HepG2 (cell line): ENCODE measurements at regions not wholly inside any gene's neighbourhood (a gene's known extent, or its start where the extent isn't known, plus 50 kb on each side); places are given as distances from the start of the nearest gene placed in this dataset.

ENCODE experiments used
- HCFC1 ChIP-seq: fragments of 150-350 bp; IDR thresholded peaks from 2 replicates; pipeline ENCODE4 v1.6.1; 2014; ENCODE audit warnings: low read depth, low read length
- HNF4G ChIP-seq, 2 experiments: sonication (generic) in 1 of 2; formaldehyde crosslinking in 1 of 2; IDR thresholded peaks; 2 replicates each; pipeline versions ENCODE4 v1.4.0 to v1.6.1; 2011 to 2020; ENCODE audit warnings: borderline replicate concordance in 2 of 2, low read depth in 2 of 2, mild to moderate bottlenecking in 2 of 2, low read length in 1 of 2, missing genetic modification reagents in 1 of 2, moderate library complexity in 1 of 2
- HNRNPLL ChIP-seq: fragments of 200-400 bp; formaldehyde crosslinking; IDR thresholded peaks from 2 replicates; pipeline ENCODE4 v1.6.1; 2017; ENCODE audit warnings: mild to moderate bottlenecking, low read depth, low read length; ENCODE audit not compliant: poor library complexity, severe bottlenecking
- POLR2AphosphoS2 ChIP-seq: IDR thresholded peaks from 2 replicates; pipeline ENCODE4 v1.6.1; 2011; ENCODE audit warnings: low read depth, low read length, improper control_type of control experiment
- SMAD3 ChIP-seq: sonication (generic); formaldehyde crosslinking; IDR thresholded peaks from 2 replicates; pipeline ENCODE4 v1.4.0; 2020; ENCODE audit warnings: missing genetic modification reagents
- ZNF7 ChIP-seq: IDR thresholded peaks from 2 replicates; pipeline ENCODE4 v1.6.1; 2016; ENCODE audit warnings: missing biosample characterization, missing genetic modification reagents
- TF ChIP-seq, protein P1 (sequence below): conservative IDR thresholded peaks from 2 replicates; pipeline ENCODE4 v1.6.1; 2018; ENCODE audit warnings: missing genetic modification reagents
- TF ChIP-seq, protein P2 (sequence below): sonication (generic); formaldehyde crosslinking; IDR thresholded peaks from 2 replicates; pipeline ENCODE4 v1.8.1; 2022; ENCODE audit warnings: low read depth, mild to moderate bottlenecking, missing genetic modification reagents

DNA sequence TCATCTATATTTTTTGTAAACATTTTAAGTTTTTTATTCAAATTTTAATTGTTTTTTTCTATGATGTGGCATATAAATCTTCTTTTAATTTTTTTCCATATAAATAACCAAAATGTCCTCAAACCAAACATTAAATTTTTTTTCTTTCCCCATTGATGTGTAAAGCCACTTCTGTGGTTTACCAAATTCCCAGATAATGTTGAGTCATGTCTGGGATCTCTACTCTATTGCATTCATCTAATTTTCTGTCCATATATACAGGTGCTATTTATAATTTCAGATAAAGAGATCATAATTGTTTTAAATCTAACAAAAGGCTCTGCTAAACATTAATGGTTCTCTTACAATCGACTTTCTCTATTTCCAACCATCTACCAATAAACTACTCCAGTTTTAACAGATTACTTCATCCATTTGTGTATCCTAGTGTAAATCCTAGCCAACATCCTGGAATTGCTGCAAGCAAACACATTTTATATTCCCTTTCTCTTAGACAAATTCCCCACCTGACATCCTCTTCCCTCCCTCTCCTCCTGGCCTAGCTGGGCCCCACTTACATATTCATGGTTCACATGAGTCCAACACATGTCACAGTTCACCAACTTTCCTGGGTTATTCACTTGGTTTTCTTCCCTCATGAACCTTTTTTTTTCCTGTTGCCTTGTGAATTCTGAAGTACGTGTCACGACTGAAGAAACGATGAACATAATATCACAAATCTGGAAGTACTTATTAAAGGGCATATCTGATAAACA, 368.0 kb upstream of the AGTR1 start:
- no peak for TF ChIP-seq POLR2AphosphoS2
- TF ChIP-seq HNF4G (IDR thresholded peaks at IDR 0.05; ENCODE audit: borderline replicate concordance, low read depth, low read length) = no peak
- TF ChIP-seq HNF4G (CRISPR knock-in tag; IDR thresholded peaks at IDR 0.05; ENCODE audit: borderline replicate concordance, low read depth) = no peak
- TF ChIP-seq SMAD3 (CRISPR knock-in tag) = no peak
- TF ChIP-seq, protein P1, sequence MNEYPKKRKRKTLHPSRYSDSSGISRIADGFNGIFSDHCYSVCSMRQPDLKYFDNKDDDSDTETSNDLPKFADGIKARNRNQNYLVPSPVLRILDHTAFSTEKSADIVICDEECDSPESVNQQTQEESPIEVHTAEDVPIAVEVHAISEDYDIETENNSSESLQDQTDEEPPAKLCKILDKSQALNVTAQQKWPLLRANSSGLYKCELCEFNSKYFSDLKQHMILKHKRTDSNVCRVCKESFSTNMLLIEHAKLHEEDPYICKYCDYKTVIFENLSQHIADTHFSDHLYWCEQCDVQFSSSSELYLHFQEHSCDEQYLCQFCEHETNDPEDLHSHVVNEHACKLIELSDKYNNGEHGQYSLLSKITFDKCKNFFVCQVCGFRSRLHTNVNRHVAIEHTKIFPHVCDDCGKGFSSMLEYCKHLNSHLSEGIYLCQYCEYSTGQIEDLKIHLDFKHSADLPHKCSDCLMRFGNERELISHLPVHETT (CRISPR knock-in tag) = no peak
- TF ChIP-seq, protein P2, sequence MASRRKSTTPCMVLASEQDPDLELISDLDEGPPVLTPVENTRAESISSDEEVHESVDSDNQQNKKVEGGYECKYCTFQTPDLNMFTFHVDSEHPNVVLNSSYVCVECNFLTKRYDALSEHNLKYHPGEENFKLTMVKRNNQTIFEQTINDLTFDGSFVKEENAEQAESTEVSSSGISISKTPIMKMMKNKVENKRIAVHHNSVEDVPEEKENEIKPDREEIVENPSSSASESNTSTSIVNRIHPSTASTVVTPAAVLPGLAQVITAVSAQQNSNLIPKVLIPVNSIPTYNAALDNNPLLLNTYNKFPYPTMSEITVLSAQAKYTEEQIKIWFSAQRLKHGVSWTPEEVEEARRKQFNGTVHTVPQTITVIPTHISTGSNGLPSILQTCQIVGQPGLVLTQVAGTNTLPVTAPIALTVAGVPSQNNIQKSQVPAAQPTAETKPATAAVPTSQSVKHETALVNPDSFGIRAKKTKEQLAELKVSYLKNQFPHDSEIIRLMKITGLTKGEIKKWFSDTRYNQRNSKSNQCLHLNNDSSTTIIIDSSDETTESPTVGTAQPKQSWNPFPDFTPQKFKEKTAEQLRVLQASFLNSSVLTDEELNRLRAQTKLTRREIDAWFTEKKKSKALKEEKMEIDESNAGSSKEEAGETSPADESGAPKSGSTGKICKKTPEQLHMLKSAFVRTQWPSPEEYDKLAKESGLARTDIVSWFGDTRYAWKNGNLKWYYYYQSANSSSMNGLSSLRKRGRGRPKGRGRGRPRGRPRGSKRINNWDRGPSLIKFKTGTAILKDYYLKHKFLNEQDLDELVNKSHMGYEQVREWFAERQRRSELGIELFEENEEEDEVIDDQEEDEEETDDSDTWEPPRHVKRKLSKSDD (CRISPR knock-in tag) = no peak
- no peak for TF ChIP-seq ZNF7
- TF ChIP-seq HCFC1 = no peak
- TF ChIP-seq HNRNPLL = no peak
